ENCODE measurements at regions not wholly inside any gene's neighbourhood (a gene's known extent, or its start where the extent isn't known, plus 50 kb on each side); places are given as distances from the start of the nearest gene placed in this dataset.

DNA sequence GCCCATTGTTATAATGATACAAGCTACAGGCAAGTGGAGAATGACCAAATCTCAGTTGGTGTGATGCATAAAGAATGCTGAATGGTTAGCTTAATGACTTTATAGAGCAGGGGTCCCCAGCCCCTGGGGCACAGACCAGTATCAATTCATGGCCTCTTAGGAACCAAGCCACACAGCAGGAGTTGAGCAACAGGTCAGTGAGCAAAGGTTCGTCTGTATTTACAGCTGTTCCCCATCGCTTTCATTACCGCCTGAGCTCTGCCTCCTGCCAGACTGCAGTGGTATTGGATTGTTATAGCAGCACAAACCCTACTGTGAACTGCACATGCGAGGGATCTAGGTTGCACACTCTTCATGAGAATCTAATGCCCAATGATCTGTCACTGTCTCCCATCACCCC lies 114.0 kb upstream of the ZFHX3 start:
- no peak overlapping the region for H3K9ac ChIP-seq (ENCODE audit: low read length)
- no peaks in the 10 kb centered on the region for H3K4me1 ChIP-seq (ENCODE audit: control insufficient read depth, insufficient read depth, low read length)
- H3K27me3 ChIP-seq (ENCODE audit: control insufficient read depth, insufficient read depth, low read length): no peaks in the 10 kb centered on the region
- H3K36me3 ChIP-seq (ENCODE audit: control insufficient read depth, insufficient read depth, low read length): no peaks in the 10 kb centered on the region
- no peaks in the 10 kb centered on the region for H3K9me3 ChIP-seq (ENCODE audit: control insufficient read depth, low read length)
- H3K4me3 ChIP-seq (ENCODE audit: low read length): no peak overlapping the region

- no peak overlapping the region for H3K9ac ChIP-seq (ENCODE audit: low read length)
- no peaks in the 10 kb centered on the region for H3K9me3 ChIP-seq (ENCODE audit: control insufficient read depth, low read length)
- no peaks in the 10 kb centered on the region for H3K36me3 ChIP-seq (ENCODE audit: control insufficient read depth, insufficient read depth, low read length)
- no peaks in the 10 kb centered on the region for H3K27me3 ChIP-seq (ENCODE audit: control insufficient read depth, insufficient read depth, low read length)
- H3K4me3 ChIP-seq (ENCODE audit: low read length): no peak overlapping the region
- H3K4me1 ChIP-seq (ENCODE audit: control insufficient read depth, insufficient read depth, low read length): no peaks in the 10 kb centered on the region
Measured at GRCh38 chr16:73159296-73159695, 111.4 kb upstream of the ZFHX3 start.

GRCh38 chr16:73157861-73158260 lies 109.9 kb upstream of the ZFHX3 start:
- Histone ChIP-seq H3K27me3 (ENCODE audit: control insufficient read depth, insufficient read depth, low read length) (no peaks in the 10 kb centered on the region), H3K4me1 (ENCODE audit: control insufficient read depth, insufficient read depth, low read length) (no peaks in the 10 kb centered on the region), H3K36me3 (ENCODE audit: control insufficient read depth, insufficient read depth, low read length) (no peaks in the 10 kb centered on the region), H3K4me3 (ENCODE audit: low read length) (no peak overlapping the region), H3K9me3 (ENCODE audit: control insufficient read depth, low read length) (no peaks in the 10 kb centered on the region), H3K9ac (ENCODE audit: low read length) (no peak overlapping the region)

DNA sequence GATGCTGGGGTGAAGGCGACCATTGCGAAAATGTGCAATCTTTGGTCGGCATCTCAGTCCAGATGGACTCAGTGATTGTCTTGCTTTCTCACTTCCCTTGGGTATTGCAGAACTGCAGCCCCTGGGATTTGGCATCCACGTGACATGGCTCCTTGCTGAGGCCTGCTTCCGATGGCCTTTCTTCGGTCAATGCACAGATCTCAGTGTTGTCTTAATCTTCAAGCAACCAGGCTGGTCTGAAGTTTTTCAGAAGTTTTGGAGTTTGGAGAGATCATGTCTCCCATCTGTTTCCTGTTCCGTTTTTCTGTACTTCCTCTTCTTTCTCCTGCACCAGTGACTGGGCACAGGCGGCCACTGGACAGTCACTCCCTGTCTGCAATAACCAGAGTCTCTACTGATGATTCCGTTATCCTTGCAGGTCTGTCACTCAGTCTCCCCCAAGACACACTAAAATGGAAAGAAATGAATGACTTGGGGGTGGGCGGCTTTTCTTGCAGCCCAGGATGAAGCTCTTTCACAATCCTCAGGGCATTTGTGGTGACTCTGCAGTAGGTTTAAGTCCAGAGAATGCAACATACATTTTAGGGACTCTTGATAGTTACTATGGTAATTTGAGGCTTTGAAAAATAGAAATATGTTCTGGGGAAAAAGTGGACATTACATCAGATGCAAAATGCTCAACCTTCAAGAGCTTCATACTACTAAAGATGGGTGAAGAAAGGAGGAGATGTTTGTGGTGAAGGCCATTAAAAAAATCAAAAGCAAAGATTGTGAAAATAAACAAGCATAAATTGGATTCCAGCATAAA lies 106.3 kb upstream of the ZFHX3 start:
- Histone ChIP-seq H3K4me3 (ENCODE audit: low read length) (no peak overlapping the region), H3K9me3 (ENCODE audit: control insufficient read depth, low read length) (no peaks in the 10 kb centered on the region), H3K9ac (ENCODE audit: low read length) (no peak overlapping the region), H3K4me1 (ENCODE audit: control insufficient read depth, insufficient read depth, low read length) (no peaks in the 10 kb centered on the region), H3K36me3 (ENCODE audit: control insufficient read depth, insufficient read depth, low read length) (no peaks in the 10 kb centered on the region), H3K27me3 (ENCODE audit: control insufficient read depth, insufficient read depth, low read length) (no peaks in the 10 kb centered on the region)

GRCh38 chr16:73152386-73153125 lies 104.6 kb upstream of the ZFHX3 start:
- Histone ChIP-seq H3K4me1 (ENCODE audit: control insufficient read depth, insufficient read depth, low read length) (no peaks in the 10 kb centered on the region), H3K36me3 (ENCODE audit: control insufficient read depth, insufficient read depth, low read length) (no peaks in the 10 kb centered on the region), H3K9ac (ENCODE audit: low read length) (no peak overlapping the region), H3K27me3 (ENCODE audit: control insufficient read depth, insufficient read depth, low read length) (no peaks in the 10 kb centered on the region), H3K4me3 (ENCODE audit: low read length) (no peak overlapping the region), H3K9me3 (ENCODE audit: control insufficient read depth, low read length) (no peaks in the 10 kb centered on the region)

- no peaks in the 10 kb centered on the region for H3K4me1 ChIP-seq (ENCODE audit: control insufficient read depth, insufficient read depth, low read length)
- no peaks in the 10 kb centered on the region for H3K27me3 ChIP-seq (ENCODE audit: control insufficient read depth, insufficient read depth, low read length)
- no peak overlapping the region for H3K4me3 ChIP-seq (ENCODE audit: low read length)
- no peaks in the 10 kb centered on the region for H3K36me3 ChIP-seq (ENCODE audit: control insufficient read depth, insufficient read depth, low read length)
- H3K9me3 ChIP-seq (ENCODE audit: control insufficient read depth, low read length): no peaks in the 10 kb centered on the region
- no peak overlapping the region for H3K9ac ChIP-seq (ENCODE audit: low read length)
Measured at GRCh38 chr16:73151941-73152340, 104.0 kb upstream of the ZFHX3 start.

- no peaks in the 10 kb centered on the region for H3K27me3 ChIP-seq (ENCODE audit: control insufficient read depth, insufficient read depth, low read length)
Measured at GRCh38 chr16:73151225-73151624, 103.3 kb upstream of the ZFHX3 start.

GRCh38 chr16:73150786-73151185 lies 102.9 kb upstream of the ZFHX3 start:
- no peaks in the 10 kb centered on the region for H3K27me3 ChIP-seq (ENCODE audit: control insufficient read depth, insufficient read depth, low read length)
- no peaks in the 10 kb centered on the region for H3K9me3 ChIP-seq (ENCODE audit: control insufficient read depth, low read length)
- H3K36me3 ChIP-seq (ENCODE audit: control insufficient read depth, insufficient read depth, low read length): no peaks in the 10 kb centered on the region
- no peak overlapping the region for H3K4me3 ChIP-seq (ENCODE audit: low read length)
- H3K4me1 ChIP-seq (ENCODE audit: control insufficient read depth, insufficient read depth, low read length): no peaks in the 10 kb centered on the region
- no peak overlapping the region for H3K9ac ChIP-seq (ENCODE audit: low read length)

More at GRCh38 chr16:73151225-73151624, 103.3 kb upstream of the ZFHX3 start:
- no peaks in the 10 kb centered on the region for H3K9me3 ChIP-seq (ENCODE audit: control insufficient read depth, low read length)
- H3K4me1 ChIP-seq (ENCODE audit: control insufficient read depth, insufficient read depth, low read length): no peaks in the 10 kb centered on the region
- no peak overlapping the region for H3K4me3 ChIP-seq (ENCODE audit: low read length)
- no peaks in the 10 kb centered on the region for H3K36me3 ChIP-seq (ENCODE audit: control insufficient read depth, insufficient read depth, low read length)
- no peak overlapping the region for H3K9ac ChIP-seq (ENCODE audit: low read length)

GRCh38 chr16:73149334-73149733 lies 101.4 kb upstream of the ZFHX3 start:
- Histone ChIP-seq H3K9me3 (ENCODE audit: control insufficient read depth, low read length) (no peaks in the 10 kb centered on the region), H3K4me1 (ENCODE audit: control insufficient read depth, insufficient read depth, low read length) (peaks cover 4% of the 10 kb centered on the region), H3K9ac (ENCODE audit: low read length) (no peak overlapping the region), H3K36me3 (ENCODE audit: control insufficient read depth, insufficient read depth, low read length) (no peaks in the 10 kb centered on the region), H3K27me3 (ENCODE audit: control insufficient read depth, insufficient read depth, low read length) (peaks cover 5% of the 10 kb centered on the region), H3K4me3 (ENCODE audit: low read length) (no peak overlapping the region)

GRCh38 chr16:73147958-73148357 lies 100.0 kb upstream of the ZFHX3 start:
- H3K4me3 ChIP-seq (ENCODE audit: low read length): no peak overlapping the region
- H3K36me3 ChIP-seq (ENCODE audit: control insufficient read depth, insufficient read depth, low read length): no peaks in the 10 kb centered on the region
- H3K4me1 ChIP-seq (ENCODE audit: control insufficient read depth, insufficient read depth, low read length): peaks cover 5% of the 10 kb centered on the region
- H3K27me3 ChIP-seq (ENCODE audit: control insufficient read depth, insufficient read depth, low read length): peaks cover 11% of the 10 kb centered on the region
- H3K9me3 ChIP-seq (ENCODE audit: control insufficient read depth, low read length): no peaks in the 10 kb centered on the region
- no peak overlapping the region for H3K9ac ChIP-seq (ENCODE audit: low read length)

DNA sequence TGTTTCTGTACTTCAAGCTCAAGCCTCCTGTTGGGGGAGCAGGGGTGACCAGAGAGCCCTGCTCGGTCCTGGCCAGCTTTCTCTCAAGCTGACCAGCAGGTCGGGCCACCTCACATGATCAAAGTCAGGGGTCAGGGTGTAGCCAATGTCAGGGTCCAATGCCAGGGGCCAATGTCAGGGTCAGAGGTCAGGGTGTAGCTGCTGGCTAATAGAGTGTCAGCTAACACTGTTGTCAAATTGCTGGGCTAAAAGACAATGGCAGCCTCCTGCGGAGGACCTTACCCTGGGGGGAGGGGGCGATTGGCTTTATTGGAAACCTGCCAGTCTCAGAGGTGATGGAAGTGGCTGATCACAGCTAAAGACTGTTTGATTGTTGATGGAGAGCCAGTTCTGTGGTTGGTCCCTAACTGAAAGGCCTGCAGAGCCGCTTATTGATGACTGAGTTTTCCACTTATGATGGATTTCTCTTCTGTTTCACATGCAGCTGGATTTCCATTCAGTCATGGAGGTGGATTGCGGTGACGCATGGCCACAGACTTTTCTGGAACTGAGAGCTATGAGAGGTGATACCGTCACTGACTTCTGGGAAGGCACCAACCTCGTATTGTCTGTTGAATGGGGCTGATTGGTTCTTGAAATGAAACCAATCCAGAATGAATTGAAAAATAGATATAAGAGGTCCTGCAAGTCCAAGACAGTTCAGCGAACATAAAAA lies 97.4 kb upstream of the ZFHX3 start:
- peaks cover 11% of the 10 kb centered on the region for H3K27me3 ChIP-seq (ENCODE audit: control insufficient read depth, insufficient read depth, low read length)
- H3K4me3 ChIP-seq (ENCODE audit: low read length): no peak overlapping the region
- H3K9me3 ChIP-seq (ENCODE audit: control insufficient read depth, low read length): no peaks in the 10 kb centered on the region
- peaks cover 5% of the 10 kb centered on the region for H3K4me1 ChIP-seq (ENCODE audit: control insufficient read depth, insufficient read depth, low read length)
- no peaks in the 10 kb centered on the region for H3K36me3 ChIP-seq (ENCODE audit: control insufficient read depth, insufficient read depth, low read length)
- H3K9ac ChIP-seq (ENCODE audit: low read length): no peak overlapping the region
